ENCODE measurements at regions not wholly inside any gene's neighbourhood (a gene's known extent, or its start where the extent isn't known, plus 50 kb on each side); places are given as distances from the start of the nearest gene placed in this dataset.

DNA sequence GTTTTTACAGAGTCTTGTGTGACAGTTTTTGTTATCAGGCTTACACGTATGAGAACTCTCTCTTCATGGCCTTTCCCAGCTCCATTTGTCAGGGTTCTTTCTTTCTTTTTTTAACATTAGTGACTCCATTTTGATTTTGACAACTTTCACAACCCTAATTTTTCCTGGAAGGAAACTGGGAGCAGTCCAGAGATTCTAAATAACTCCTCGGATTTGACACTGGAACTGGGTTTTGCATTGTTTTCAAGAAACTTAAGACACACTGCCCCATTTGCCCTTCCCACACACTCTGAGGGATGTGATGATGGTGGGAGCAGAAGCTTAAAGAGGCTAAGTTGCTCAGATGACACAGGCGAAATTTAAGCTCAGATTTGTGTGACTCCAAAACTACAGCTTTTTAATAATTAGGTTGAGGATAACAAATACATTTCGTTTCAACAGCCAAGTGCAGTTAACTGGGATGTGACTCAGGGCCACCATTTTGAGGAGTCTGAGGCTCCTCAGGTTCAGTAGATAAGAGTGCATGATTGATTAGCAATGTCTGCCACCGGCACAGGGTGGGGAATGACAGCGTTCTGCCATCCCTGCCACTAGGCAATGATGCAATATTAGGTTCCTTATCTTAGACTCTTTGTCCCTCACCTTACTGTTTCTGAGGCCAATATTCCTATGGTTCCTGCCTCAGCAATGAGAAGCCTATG lies 95.1 kb upstream of the ATP1A1 start:
- Mint-ChIP-seq H3K27me3 (peaks cover 7% of the 10 kb centered on the region), H3K4me3 (ENCODE audit: low read depth) (no peak overlapping the region), H3K27ac (no peak overlapping the region), H3K9me3 (ENCODE audit: low read depth) (peaks cover 10% of the 10 kb centered on the region), H3K36me3 (ENCODE audit: insufficient read depth) (no peaks in the 10 kb centered on the region), H3K4me1 (ENCODE audit: low read depth) (no peaks in the 10 kb centered on the region)
- TF ChIP-seq, protein P1, sequence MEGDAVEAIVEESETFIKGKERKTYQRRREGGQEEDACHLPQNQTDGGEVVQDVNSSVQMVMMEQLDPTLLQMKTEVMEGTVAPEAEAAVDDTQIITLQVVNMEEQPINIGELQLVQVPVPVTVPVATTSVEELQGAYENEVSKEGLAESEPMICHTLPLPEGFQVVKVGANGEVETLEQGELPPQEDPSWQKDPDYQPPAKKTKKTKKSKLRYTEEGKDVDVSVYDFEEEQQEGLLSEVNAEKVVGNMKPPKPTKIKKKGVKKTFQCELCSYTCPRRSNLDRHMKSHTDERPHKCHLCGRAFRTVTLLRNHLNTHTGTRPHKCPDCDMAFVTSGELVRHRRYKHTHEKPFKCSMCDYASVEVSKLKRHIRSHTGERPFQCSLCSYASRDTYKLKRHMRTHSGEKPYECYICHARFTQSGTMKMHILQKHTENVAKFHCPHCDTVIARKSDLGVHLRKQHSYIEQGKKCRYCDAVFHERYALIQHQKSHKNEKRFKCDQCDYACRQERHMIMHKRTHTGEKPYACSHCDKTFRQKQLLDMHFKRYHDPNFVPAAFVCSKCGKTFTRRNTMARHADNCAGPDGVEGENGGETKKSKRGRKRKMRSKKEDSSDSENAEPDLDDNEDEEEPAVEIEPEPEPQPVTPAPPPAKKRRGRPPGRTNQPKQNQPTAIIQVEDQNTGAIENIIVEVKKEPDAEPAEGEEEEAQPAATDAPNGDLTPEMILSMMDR (IDR thresholded peaks at IDR 0.05; ENCODE audit: unreplicated experiment): no peak
- no peak for DNase-seq (ENCODE audit: low spot score, unreplicated experiment)

DNA sequence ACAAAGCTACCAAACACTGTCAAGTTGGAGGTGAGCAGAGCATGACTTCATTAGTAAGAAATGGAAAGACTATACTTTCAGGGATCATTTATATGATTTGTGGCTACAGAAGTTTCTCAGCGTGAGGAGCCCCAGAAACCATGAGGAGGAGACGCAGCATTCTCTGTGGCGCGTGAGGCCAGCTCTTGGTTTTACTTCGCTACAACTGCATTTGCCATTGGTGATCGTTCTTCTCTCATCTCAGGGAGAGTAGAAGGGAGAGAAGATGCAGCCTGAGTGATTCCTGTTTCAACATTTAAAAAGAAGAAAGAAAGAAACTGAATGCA lies 94.5 kb upstream of the ATP1A1 start:
- TF ChIP-seq, protein P1 (IDR thresholded peaks at IDR 0.05; ENCODE audit: unreplicated experiment): no peak
- H3K36me3 Mint-ChIP-seq (ENCODE audit: insufficient read depth): no peaks in the 10 kb centered on the region

DNA sequence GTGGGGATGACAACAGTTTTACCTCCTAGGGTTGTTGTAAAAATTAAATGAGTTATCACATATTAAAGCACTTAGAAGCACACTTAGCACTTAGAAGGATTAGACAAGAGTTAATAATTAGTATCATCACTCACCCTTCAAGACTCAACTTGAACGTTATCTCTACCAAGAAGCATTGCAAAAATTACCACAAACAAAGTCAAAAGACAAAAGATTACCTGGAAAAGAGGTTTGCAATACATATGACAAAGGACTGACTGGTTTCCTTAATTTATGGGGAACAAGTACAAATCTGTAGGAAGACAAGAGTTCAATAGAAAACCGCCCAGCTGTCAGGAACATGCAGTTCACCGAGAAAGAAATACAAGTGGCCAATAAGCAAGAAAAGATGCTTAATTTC lies 93.3 kb upstream of the ATP1A1 start:
- Mint-ChIP-seq H3K36me3 (ENCODE audit: insufficient read depth) (no peaks in the 10 kb centered on the region), H3K27me3 (peaks cover 4% of the 10 kb centered on the region), H3K4me3 (ENCODE audit: low read depth) (no peak overlapping the region), H3K9me3 (ENCODE audit: low read depth) (peaks cover 10% of the 10 kb centered on the region), H3K4me1 (ENCODE audit: low read depth) (no peaks in the 10 kb centered on the region), H3K27ac (no peak overlapping the region)
- TF ChIP-seq, protein P1 (IDR thresholded peaks at IDR 0.05; ENCODE audit: unreplicated experiment): no peak
- no peak for DNase-seq (ENCODE audit: low spot score, unreplicated experiment)

More for the DNA sequence above, 94.5 kb upstream of the ATP1A1 start:
- Mint-ChIP-seq H3K4me1 (ENCODE audit: low read depth) (no peaks in the 10 kb centered on the region), H3K9me3 (ENCODE audit: low read depth) (peaks cover 10% of the 10 kb centered on the region), H3K27ac (no peak overlapping the region), H3K4me3 (ENCODE audit: low read depth) (no peak overlapping the region), H3K27me3 (peaks cover 7% of the 10 kb centered on the region)
- no peak for DNase-seq (ENCODE audit: low spot score, unreplicated experiment)

DNA sequence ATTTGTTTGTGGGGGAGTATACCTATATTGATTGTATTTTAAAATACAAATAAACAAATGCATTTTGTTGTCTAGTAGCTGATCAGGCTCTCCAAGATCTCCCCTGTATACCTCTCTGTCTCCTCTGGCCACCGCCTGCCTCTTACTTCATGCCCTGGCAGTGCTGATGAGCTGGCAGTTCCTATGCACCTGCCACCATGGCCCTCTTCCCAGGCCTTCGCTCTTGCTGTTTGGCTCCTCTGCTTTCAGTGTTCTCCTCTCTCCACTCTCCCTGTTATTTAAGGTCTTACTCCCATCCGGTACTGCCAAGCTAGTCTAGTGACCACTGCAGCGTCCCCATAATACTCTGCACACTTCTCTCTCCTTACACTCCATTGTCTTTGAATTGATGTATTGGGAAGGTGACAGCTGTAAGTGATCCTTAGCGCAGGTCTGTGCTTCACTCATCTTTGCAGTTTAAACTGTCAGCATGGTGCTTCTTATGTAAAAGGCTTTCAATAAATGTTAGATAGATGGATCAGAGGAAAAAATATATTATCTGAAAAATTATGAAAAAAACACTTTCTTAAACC lies 88.1 kb upstream of the ATP1A1 start:
- TF ChIP-seq, protein P1 (IDR thresholded peaks at IDR 0.05; ENCODE audit: unreplicated experiment): no peak
- no peak for DNase-seq (ENCODE audit: low spot score, unreplicated experiment)
- Mint-ChIP-seq H3K27me3 (peaks cover 6% of the 10 kb centered on the region), H3K9me3 (ENCODE audit: low read depth) (peaks cover 10% of the 10 kb centered on the region), H3K4me3 (ENCODE audit: low read depth) (no peak overlapping the region), H3K36me3 (ENCODE audit: insufficient read depth) (no peaks in the 10 kb centered on the region), H3K27ac (no peak overlapping the region), H3K4me1 (ENCODE audit: low read depth) (peaks cover 8% of the 10 kb centered on the region)

DNA sequence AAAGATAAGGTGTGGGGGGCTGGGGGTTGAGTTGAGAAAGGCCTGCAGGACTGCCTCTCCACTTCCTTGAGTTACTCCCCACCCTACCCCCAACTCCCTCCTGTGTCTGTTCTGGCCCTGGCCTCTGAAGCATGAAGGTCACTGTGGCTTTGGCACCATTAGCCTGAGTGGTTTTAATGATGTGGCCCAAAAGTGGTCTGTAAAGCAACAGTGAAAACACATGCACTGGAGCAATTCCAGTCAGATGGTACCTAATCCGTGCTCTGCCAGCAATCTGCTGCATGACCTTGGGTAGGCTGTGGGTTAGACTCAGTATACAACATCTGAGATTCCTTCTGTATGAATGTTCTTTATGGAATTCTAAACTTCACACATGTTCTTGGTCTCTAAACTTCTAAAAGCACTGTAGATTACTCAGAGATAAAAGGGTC lies 86.5 kb upstream of the ATP1A1 start:
- no peak overlapping the region for H3K4me3 Mint-ChIP-seq (ENCODE audit: low read depth)
- TF ChIP-seq, protein P1 (IDR thresholded peaks at IDR 0.05; ENCODE audit: unreplicated experiment): no peak

More for the DNA sequence above, 86.5 kb upstream of the ATP1A1 start:
- Mint-ChIP-seq H3K36me3 (ENCODE audit: insufficient read depth) (no peaks in the 10 kb centered on the region), H3K4me1 (ENCODE audit: low read depth) (peaks cover 9% of the 10 kb centered on the region), H3K27me3 (peaks cover 6% of the 10 kb centered on the region), H3K27ac (no peak overlapping the region), H3K9me3 (ENCODE audit: low read depth) (peaks cover 10% of the 10 kb centered on the region)
- no peak for DNase-seq (ENCODE audit: low spot score, unreplicated experiment)

Data from progenitor cell of endocrine pancreas (in vitro differentiated cells).